ENCODE measurements at regions not wholly inside any gene's neighbourhood (a gene's known extent, or its start where the extent isn't known, plus 50 kb on each side); places are given as distances from the start of the nearest gene placed in this dataset.

- no peaks in the 10 kb centered on the region for H3K27me3 Mint-ChIP-seq
- no peak overlapping the region for H3K4me3 Mint-ChIP-seq
- POLR2A ChIA-PET, result no interaction called here
- no peak for DNase-seq
- Histone ChIP-seq H3K36me3 (ENCODE audit: control insufficient read depth in 2 of 3, insufficient read depth in 3 of 3, low read length in 3 of 3) (no peaks in the 10 kb centered on the region), H3K9me3 (ENCODE audit: control insufficient read depth in 2 of 3, low read length in 3 of 3) (no peaks in the 10 kb centered on the region), H3K4me3 (ENCODE audit: low read length) (no peak overlapping the region), H3K4me1 (ENCODE audit: control insufficient read depth in 2 of 2, insufficient read depth in 2 of 2, low read length in 2 of 2) (no peaks in the 10 kb centered on the region), H3K27me3 (ENCODE audit: control insufficient read depth in 2 of 2, insufficient read depth in 2 of 2, low read length in 2 of 2) (no peaks in the 10 kb centered on the region), H3K27ac (ENCODE audit: low read depth, low read length) (no peak overlapping the region)
- no peaks in the 10 kb centered on the region for H3K36me3 Mint-ChIP-seq
- H3K9me3 Mint-ChIP-seq, result peaks cover 0 to 3% (median 0%) of the 10 kb centered on the region in 11 donors
- H3K27ac Mint-ChIP-seq, result no peak overlapping the region
- intact Hi-C loops (cut with micrococcal nuclease), result no loop called here
- no peaks in the 10 kb centered on the region for H3K4me1 Mint-ChIP-seq
- ATAC-seq, result no peak
- CTCF ChIA-PET, result no interaction called here
Measured at GRCh38 chr7:113491305-113491704, 373.0 kb upstream of the SMIM30 start.

DNA sequence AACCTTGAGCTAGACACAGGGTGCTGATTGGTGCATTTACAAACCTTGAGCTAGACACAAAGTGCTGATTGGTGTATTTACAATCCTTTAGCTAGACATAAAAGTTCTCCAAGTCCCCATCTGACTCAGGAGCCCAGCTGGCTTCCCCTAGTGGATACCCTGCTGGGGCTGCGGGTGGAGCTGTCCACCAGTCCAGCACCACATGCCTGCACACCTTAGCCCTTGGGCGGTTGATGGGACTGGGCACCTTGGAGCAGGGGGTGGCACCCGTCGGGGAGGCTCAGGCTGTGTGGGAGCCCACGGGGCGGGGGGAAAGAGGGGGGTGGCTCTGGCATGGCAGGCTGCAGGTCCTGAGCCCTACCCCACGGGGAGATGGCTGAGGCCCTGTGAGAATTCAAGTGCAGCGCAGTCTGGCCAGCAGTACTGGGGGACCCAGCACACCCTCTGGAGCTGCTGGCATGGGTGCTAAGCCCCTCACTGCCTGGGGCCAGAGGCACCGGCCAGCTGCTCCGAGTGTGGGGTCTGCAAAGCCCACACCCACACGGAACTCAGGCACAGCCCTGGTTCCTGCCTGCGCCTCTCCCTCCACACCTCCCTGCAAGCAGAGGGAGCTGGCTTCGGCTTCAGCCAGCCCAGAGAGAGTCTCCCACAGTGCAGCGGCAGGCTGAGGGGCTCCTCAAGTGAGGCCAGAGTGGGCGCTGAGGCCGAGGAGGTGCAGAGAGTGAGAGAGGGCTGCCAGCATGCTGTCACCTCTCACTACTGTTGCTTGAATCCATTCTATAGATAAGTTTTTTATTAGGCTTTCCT, 369.8 kb upstream of the SMIM30 start:
- H3K4me1 ChIP-seq (ENCODE audit: control insufficient read depth in 2 of 2, insufficient read depth in 2 of 2, low read length in 2 of 2), result no peaks in the 10 kb centered on the region
- H3K36me3 Mint-ChIP-seq, result no peaks in the 10 kb centered on the region
- H3K27ac Mint-ChIP-seq, result no peak overlapping the region
- CTCF ChIA-PET, result no interaction called here
- H3K36me3 ChIP-seq (ENCODE audit: control insufficient read depth in 2 of 3, insufficient read depth in 3 of 3, low read length in 3 of 3), result no peaks in the 10 kb centered on the region
- peaks cover 0 to 19% (median 5%) of the 10 kb centered on the region in 11 donors for H3K9me3 Mint-ChIP-seq
- POLR2A ChIA-PET, result no interaction called here
- ATAC-seq (no peak), DNase-seq (no peak)
- no peaks in the 10 kb centered on the region for H3K4me1 Mint-ChIP-seq
- H3K27me3 Mint-ChIP-seq, result no peaks in the 10 kb centered on the region
- H3K9me3 ChIP-seq (ENCODE audit: control insufficient read depth in 2 of 3, low read length in 3 of 3), result no peaks in the 10 kb centered on the region
- H3K27me3 ChIP-seq (ENCODE audit: control insufficient read depth in 2 of 2, insufficient read depth in 2 of 2, low read length in 2 of 2), result no peaks in the 10 kb centered on the region
- H3K4me3 Mint-ChIP-seq, result no peak overlapping the region
- H3K27ac ChIP-seq (ENCODE audit: low read depth, low read length), result no peak overlapping the region
- intact Hi-C loops (cut with micrococcal nuclease), result no loop called here
- no peak overlapping the region for H3K4me3 ChIP-seq (ENCODE audit: low read length)

- no peaks in the 10 kb centered on the region for H3K9me3 ChIP-seq (ENCODE audit: control insufficient read depth in 2 of 3, low read length in 3 of 3)
- no peak overlapping the region for H3K27ac Mint-ChIP-seq
- H3K36me3 Mint-ChIP-seq, result no peaks in the 10 kb centered on the region
- no peaks in the 10 kb centered on the region for H3K27me3 ChIP-seq (ENCODE audit: control insufficient read depth in 2 of 2, insufficient read depth in 2 of 2, low read length in 2 of 2)
- ATAC-seq, result no peak
- H3K36me3 ChIP-seq (ENCODE audit: control insufficient read depth in 2 of 3, insufficient read depth in 3 of 3, low read length in 3 of 3), result no peaks in the 10 kb centered on the region
- H3K4me1 ChIP-seq (ENCODE audit: control insufficient read depth in 2 of 2, insufficient read depth in 2 of 2, low read length in 2 of 2), result no peaks in the 10 kb centered on the region
- no peak for DNase-seq
- H3K9me3 Mint-ChIP-seq, result peaks cover 0 to 22% (median 6%) of the 10 kb centered on the region in 11 donors
- H3K4me3 ChIP-seq (ENCODE audit: low read length), result no peak overlapping the region
- no peaks in the 10 kb centered on the region for H3K27me3 Mint-ChIP-seq
- ChIA-PET POLR2A (no interaction called here), CTCF (no interaction called here)
- no peaks in the 10 kb centered on the region for H3K4me1 Mint-ChIP-seq
- no peak overlapping the region for H3K27ac ChIP-seq (ENCODE audit: low read depth, low read length)
- intact Hi-C loops (cut with micrococcal nuclease), result no loop called here
- no peak overlapping the region for H3K4me3 Mint-ChIP-seq
Measured at GRCh38 chr7:113486548-113486947, 368.2 kb upstream of the SMIM30 start.

- intact Hi-C loops (cut with micrococcal nuclease), result no loop called here
- H3K27me3 Mint-ChIP-seq, result no peaks in the 10 kb centered on the region
- Histone ChIP-seq H3K27ac (ENCODE audit: low read depth, low read length) (no peak overlapping the region), H3K4me1 (ENCODE audit: control insufficient read depth in 2 of 2, insufficient read depth in 2 of 2, low read length in 2 of 2) (no peaks in the 10 kb centered on the region), H3K36me3 (ENCODE audit: control insufficient read depth in 2 of 3, insufficient read depth in 3 of 3, low read length in 3 of 3) (no peaks in the 10 kb centered on the region), H3K27me3 (ENCODE audit: control insufficient read depth in 2 of 2, insufficient read depth in 2 of 2, low read length in 2 of 2) (no peaks in the 10 kb centered on the region), H3K4me3 (ENCODE audit: low read length) (no peak overlapping the region), H3K9me3 (ENCODE audit: control insufficient read depth in 2 of 3, low read length in 3 of 3) (peaks cover 0 to 4% (median 0%) of the 10 kb centered on the region in 3 experiments)
- no peaks in the 10 kb centered on the region for H3K36me3 Mint-ChIP-seq
- ATAC-seq, result no peak
- H3K4me1 Mint-ChIP-seq, result no peaks in the 10 kb centered on the region
- ChIA-PET CTCF (no interaction called here), POLR2A (no interaction called here)
- peaks cover 0 to 22% (median 6%) of the 10 kb centered on the region in 11 donors for H3K9me3 Mint-ChIP-seq
- no peak overlapping the region for H3K27ac Mint-ChIP-seq
- H3K4me3 Mint-ChIP-seq, result no peak overlapping the region
- DNase-seq, result no peak
Measured at GRCh38 chr7:113483657-113484056, 365.3 kb upstream of the SMIM30 start.

DNA sequence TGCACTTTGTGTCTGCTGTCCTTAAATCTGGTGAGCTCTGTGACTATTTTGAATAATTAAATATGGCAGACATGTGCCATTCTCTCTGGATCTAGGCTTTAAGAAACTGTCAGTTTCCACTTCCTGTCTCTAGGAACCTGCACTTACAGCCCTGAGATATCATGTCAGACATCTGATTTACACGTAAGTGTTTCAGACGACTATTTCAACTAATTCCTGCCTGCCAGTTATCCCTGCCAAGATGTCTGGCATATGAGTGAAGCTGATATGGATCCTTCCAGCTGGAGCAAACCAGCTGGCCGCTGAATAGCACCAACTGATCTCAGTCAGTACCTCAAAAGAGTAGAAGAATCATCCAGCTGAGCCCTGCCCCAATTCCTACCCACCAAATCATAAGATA, 362.2 kb upstream of the SMIM30 start:
- no peaks in the 10 kb centered on the region for H3K36me3 ChIP-seq (ENCODE audit: control insufficient read depth in 2 of 3, insufficient read depth in 3 of 3, low read length in 3 of 3)
- peaks cover 0 to 15% (median 6%) of the 10 kb centered on the region in 11 donors for H3K9me3 Mint-ChIP-seq
- no peaks in the 10 kb centered on the region for H3K27me3 ChIP-seq (ENCODE audit: control insufficient read depth in 2 of 2, insufficient read depth in 2 of 2, low read length in 2 of 2)
- ATAC-seq, result no peak
- POLR2A ChIA-PET, result no interaction called here
- intact Hi-C loops (cut with micrococcal nuclease), result no loop called here
- no peak for DNase-seq
- H3K4me1 ChIP-seq (ENCODE audit: control insufficient read depth in 2 of 2, insufficient read depth in 2 of 2, low read length in 2 of 2), result no peaks in the 10 kb centered on the region
- no peak overlapping the region for H3K27ac ChIP-seq (ENCODE audit: low read depth, low read length)
- no peaks in the 10 kb centered on the region for H3K36me3 Mint-ChIP-seq
- H3K4me3 ChIP-seq (ENCODE audit: low read length), result no peak overlapping the region
- H3K4me3 Mint-ChIP-seq, result no peak overlapping the region
- no peak overlapping the region for H3K27ac Mint-ChIP-seq
- no peaks in the 10 kb centered on the region for H3K4me1 Mint-ChIP-seq
- H3K27me3 Mint-ChIP-seq, result no peaks in the 10 kb centered on the region
- peaks cover 0 to 4% (median 0%) of the 10 kb centered on the region in 3 experiments for H3K9me3 ChIP-seq (ENCODE audit: control insufficient read depth in 2 of 3, low read length in 3 of 3)
- CTCF ChIA-PET, result no interaction called here

DNA sequence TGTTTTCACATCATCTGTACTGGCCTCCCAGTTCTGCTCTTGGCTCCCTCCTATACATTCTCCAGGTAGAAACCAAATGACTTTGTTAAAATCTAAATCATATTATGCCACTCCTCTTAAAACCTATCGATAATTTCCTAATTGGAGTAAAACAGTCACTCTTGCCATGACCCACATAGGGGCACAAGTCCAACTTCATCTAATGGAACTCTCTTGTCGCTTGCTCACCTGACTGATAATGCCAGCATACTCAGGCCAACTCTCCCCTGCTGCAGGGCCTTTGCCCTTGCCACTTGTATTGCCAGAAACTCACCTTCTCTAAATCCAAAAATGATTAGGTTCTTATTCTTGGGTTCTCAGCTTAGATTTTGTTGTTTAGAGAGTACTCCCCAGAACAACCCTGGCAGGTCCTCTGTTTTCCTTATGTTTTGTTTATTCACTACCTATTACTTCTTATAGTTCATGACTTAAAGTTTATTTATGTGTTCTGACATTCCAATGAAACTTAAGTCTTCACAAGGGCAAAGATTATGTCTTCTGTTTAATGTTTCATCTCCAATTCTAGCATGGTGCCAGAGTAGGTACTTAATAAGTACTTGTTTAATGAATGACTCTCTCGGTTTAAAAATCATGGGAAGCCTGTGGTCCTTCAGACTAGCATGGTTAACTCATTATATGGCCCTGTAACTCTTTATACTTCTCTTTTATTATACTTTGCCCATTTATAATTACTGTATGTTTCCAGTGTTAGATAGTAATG, 345.9 kb upstream of the SMIM30 start:
- no peak overlapping the region for H3K27ac ChIP-seq (ENCODE audit: low read depth, low read length)
- ATAC-seq (no peak), DNase-seq (no peak)
- no peaks in the 10 kb centered on the region for H3K36me3 Mint-ChIP-seq
- H3K4me1 ChIP-seq (ENCODE audit: control insufficient read depth in 2 of 2, insufficient read depth in 2 of 2, low read length in 2 of 2), result no peaks in the 10 kb centered on the region
- H3K27me3 Mint-ChIP-seq, result peaks cover 0 to 3% (median 0%) of the 10 kb centered on the region in 5 donors
- H3K9me3 Mint-ChIP-seq, result peaks cover 0 to 24% (median 2%) of the 10 kb centered on the region in 11 donors
- no peak overlapping the region for H3K4me3 Mint-ChIP-seq
- H3K9me3 ChIP-seq (ENCODE audit: control insufficient read depth in 2 of 3, low read length in 3 of 3), result no peaks in the 10 kb centered on the region
- H3K36me3 ChIP-seq (ENCODE audit: control insufficient read depth in 2 of 3, insufficient read depth in 3 of 3, low read length in 3 of 3), result no peaks in the 10 kb centered on the region
- intact Hi-C loops (cut with micrococcal nuclease), result no loop called here
- H3K4me3 ChIP-seq (ENCODE audit: low read length), result no peak overlapping the region
- H3K27me3 ChIP-seq (ENCODE audit: control insufficient read depth in 2 of 2, insufficient read depth in 2 of 2, low read length in 2 of 2), result no peaks in the 10 kb centered on the region
- ChIA-PET CTCF (no interaction called here), POLR2A (no interaction called here)
- no peak overlapping the region for H3K27ac Mint-ChIP-seq
- no peaks in the 10 kb centered on the region for H3K4me1 Mint-ChIP-seq

DNA sequence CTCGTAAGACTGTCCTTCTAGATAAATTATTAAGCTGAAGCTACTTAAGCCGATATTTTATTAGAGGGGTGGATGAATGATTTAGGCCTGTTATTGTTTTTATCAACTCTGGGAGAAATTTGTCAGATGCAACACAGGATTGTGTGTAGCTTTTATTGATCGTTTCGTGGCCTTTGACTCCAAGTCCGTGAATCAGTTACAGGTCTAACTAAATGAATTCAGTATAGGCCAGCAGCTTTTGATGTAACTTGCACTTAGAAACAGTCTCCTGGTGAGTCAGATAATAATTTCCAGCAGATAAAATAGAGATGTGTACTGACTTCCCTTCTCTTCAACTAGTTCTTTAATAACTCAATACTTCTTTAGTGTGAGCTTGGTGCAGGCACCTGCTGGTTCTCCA, 341.7 kb upstream of the SMIM30 start:
- no peaks in the 10 kb centered on the region for H3K4me1 ChIP-seq (ENCODE audit: control insufficient read depth in 2 of 2, insufficient read depth in 2 of 2, low read length in 2 of 2)
- no peak overlapping the region for H3K4me3 ChIP-seq (ENCODE audit: low read length)
- H3K27ac ChIP-seq (ENCODE audit: low read depth, low read length), result no peak overlapping the region
- no peaks in the 10 kb centered on the region for H3K36me3 ChIP-seq (ENCODE audit: control insufficient read depth in 2 of 3, insufficient read depth in 3 of 3, low read length in 3 of 3)
- DNase-seq (no peak), ATAC-seq (no peak)
- no peaks in the 10 kb centered on the region for H3K27me3 ChIP-seq (ENCODE audit: control insufficient read depth in 2 of 2, insufficient read depth in 2 of 2, low read length in 2 of 2)
- Mint-ChIP-seq H3K27me3 (peaks cover 0 to 3% (median 0%) of the 10 kb centered on the region in 5 donors), H3K36me3 (no peaks in the 10 kb centered on the region), H3K9me3 (peaks cover 0 to 27% (median 0%) of the 10 kb centered on the region in 11 donors), H3K4me3 (no peak overlapping the region), H3K4me1 (no peaks in the 10 kb centered on the region), H3K27ac (no peak overlapping the region)
- CTCF ChIA-PET, result no interaction called here
- POLR2A ChIA-PET, result no interaction called here
- no peaks in the 10 kb centered on the region for H3K9me3 ChIP-seq (ENCODE audit: control insufficient read depth in 2 of 3, low read length in 3 of 3)
- intact Hi-C loops (cut with micrococcal nuclease), result no loop called here

All from naive thymus-derived CD4-positive, alpha-beta T cell (primary cell).